ENCODE measurements at regions not wholly inside any gene's neighbourhood (a gene's known extent, or its start where the extent isn't known, plus 50 kb on each side); places are given as distances from the start of the nearest gene placed in this dataset.

- DNase-seq, result no peak
These were observed 461.1 kb upstream of the NXPH2 start for GRCh38 chr2:139241286-139241685.

- DNase-seq, result no peak
These were observed 456.8 kb upstream of the NXPH2 start for GRCh38 chr2:139237023-139237422.

GRCh38 chr2:139230881-139231280 is 450.7 kb upstream of the NXPH2 start:
- DNase-seq, result no peak

- DNase-seq, result no peak
These were observed 448.1 kb upstream of the NXPH2 start for GRCh38 chr2:139228276-139228675.

- DNase-seq, result no peak
These were observed 445.8 kb upstream of the NXPH2 start for GRCh38 chr2:139225961-139226360.

GRCh38 chr2:139218181-139218580 is 438.0 kb upstream of the NXPH2 start:
- no peak for DNase-seq

- no peak for DNase-seq
These were observed 437.5 kb upstream of the NXPH2 start for GRCh38 chr2:139217641-139218040.

GRCh38 chr2:139216435-139216834 is 436.2 kb upstream of the NXPH2 start:
- no peak for DNase-seq

GRCh38 chr2:139214801-139215200 is 434.6 kb upstream of the NXPH2 start:
- no peak for DNase-seq

GRCh38 chr2:139209586-139209985 is 429.4 kb upstream of the NXPH2 start:
- no peak for DNase-seq

- DNase-seq, result no peak
These were observed 421.3 kb upstream of the NXPH2 start for GRCh38 chr2:139201516-139201915.

GRCh38 chr2:139196754-139197153 is 416.6 kb upstream of the NXPH2 start:
- no peak for DNase-seq

- DNase-seq, result no peak
These were observed 414.4 kb upstream of the NXPH2 start for GRCh38 chr2:139194546-139194945.

GRCh38 chr2:139177041-139177440 is 396.9 kb upstream of the NXPH2 start:
- DNase-seq, result no peak

- no peak for DNase-seq
These were observed 395.3 kb upstream of the NXPH2 start for GRCh38 chr2:139175510-139175909.

- DNase-seq, result no peak
These were observed 390.2 kb upstream of the NXPH2 start for GRCh38 chr2:139170406-139170805.

GRCh38 chr2:139165601-139166000 is 385.4 kb upstream of the NXPH2 start:
- no peak for DNase-seq

- DNase-seq, result no peak
These were observed 384.9 kb upstream of the NXPH2 start for GRCh38 chr2:139165041-139165440.

- DNase-seq, result no peak
These were observed 382.8 kb upstream of the NXPH2 start for GRCh38 chr2:139162957-139163356.

GRCh38 chr2:139162456-139162855 is 382.3 kb upstream of the NXPH2 start:
- DNase-seq, result no peak

- DNase-seq, result no peak
These were observed 380.6 kb upstream of the NXPH2 start for GRCh38 chr2:139160836-139161235.

- DNase-seq, result no peak
These were observed 379.0 kb upstream of the NXPH2 start for GRCh38 chr2:139159177-139159576.

- DNase-seq, result no peak
These were observed 376.5 kb upstream of the NXPH2 start for GRCh38 chr2:139156730-139157129.

- DNase-seq, result no peak
These were observed 375.8 kb upstream of the NXPH2 start for GRCh38 chr2:139155991-139156390.

- no peak for DNase-seq
These were observed 362.2 kb upstream of the NXPH2 start for GRCh38 chr2:139142252-139142880.
